Peyer's patch (tissue), 4 donors: ENCODE measurements at regions not wholly inside any gene's neighbourhood (a gene's known extent, or its start where the extent isn't known, plus 50 kb on each side); places are given as distances from the start of the nearest gene placed in this dataset.

Source experiments
- POLR2A ChIP-seq, 2 donors: fragments of 450-650 bp; IDR thresholded peaks; one replicate each; pipeline ENCODE4 v1.5.1; 2017; ENCODE audit warnings: antibody characterized with exemption in 2 of 2, mild to moderate bottlenecking in 2 of 2, moderate library complexity in 2 of 2
- TF ChIP-seq, protein P1 (sequence below), 6 experiments: fragments of 450-650 bp in 4 of 6; fragments of 200-600 bp in 2 of 6; sonication (generic) in 1 of 6; IDR thresholded peaks; one replicate each; pipeline ENCODE4 v1.5.1; 2017 to 2019; ENCODE audit warnings: antibody characterized with exemption in 6 of 6, mild to moderate bottlenecking in 3 of 6, moderate library complexity in 1 of 6

DNA sequence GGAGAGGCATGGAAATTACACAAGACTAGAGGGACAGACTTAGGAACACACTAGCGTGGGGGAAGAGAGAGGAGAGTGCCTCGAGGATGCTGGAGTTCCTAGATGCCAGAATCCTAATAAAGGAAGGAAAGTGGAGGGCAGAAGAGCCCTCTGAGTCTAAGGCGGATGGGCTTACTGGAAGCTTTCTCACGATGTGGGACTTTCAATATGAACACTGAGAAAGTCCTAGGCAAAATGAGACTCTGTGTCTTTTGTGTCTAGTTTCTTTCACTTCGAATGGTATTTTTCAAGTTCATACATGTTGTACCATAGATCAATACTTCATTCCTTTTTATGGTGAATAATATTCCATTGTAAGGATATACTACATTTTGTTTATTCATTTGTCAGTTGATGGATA lies 239.4 kb downstream of the NSG2 start:
- TF ChIP-seq, protein P1, sequence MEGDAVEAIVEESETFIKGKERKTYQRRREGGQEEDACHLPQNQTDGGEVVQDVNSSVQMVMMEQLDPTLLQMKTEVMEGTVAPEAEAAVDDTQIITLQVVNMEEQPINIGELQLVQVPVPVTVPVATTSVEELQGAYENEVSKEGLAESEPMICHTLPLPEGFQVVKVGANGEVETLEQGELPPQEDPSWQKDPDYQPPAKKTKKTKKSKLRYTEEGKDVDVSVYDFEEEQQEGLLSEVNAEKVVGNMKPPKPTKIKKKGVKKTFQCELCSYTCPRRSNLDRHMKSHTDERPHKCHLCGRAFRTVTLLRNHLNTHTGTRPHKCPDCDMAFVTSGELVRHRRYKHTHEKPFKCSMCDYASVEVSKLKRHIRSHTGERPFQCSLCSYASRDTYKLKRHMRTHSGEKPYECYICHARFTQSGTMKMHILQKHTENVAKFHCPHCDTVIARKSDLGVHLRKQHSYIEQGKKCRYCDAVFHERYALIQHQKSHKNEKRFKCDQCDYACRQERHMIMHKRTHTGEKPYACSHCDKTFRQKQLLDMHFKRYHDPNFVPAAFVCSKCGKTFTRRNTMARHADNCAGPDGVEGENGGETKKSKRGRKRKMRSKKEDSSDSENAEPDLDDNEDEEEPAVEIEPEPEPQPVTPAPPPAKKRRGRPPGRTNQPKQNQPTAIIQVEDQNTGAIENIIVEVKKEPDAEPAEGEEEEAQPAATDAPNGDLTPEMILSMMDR (IDR thresholded peaks at IDR 0.05), result no peak
- no peak for TF ChIP-seq POLR2A (IDR thresholded peaks at IDR 0.05)
